ENCODE measurements at regions not wholly inside any gene's neighbourhood (a gene's known extent, or its start where the extent isn't known, plus 50 kb on each side); places are given as distances from the start of the nearest gene placed in this dataset.

- H3K27ac ChIP-seq (ENCODE audit: low read length), result no peak overlapping the region
- 0 out of 2 replicates have a peak, but pooled peaks cover 4% of the 10 kb centered on the region for H3K9me3 ChIP-seq (ENCODE audit: control insufficient read depth, insufficient read depth, low read depth, low read length)
- DNase-seq (ENCODE audit: low read depth, low spot score), result no peak
- ATAC-seq, result no peak
- no peaks in the 10 kb centered on the region for H3K4me1 ChIP-seq (ENCODE audit: control insufficient read depth, insufficient read depth, low read length)
- H3K27me3 ChIP-seq (ENCODE audit: control insufficient read depth, insufficient read depth, low read length), result no peaks in the 10 kb centered on the region
- no TSS peak for BruUV-seq (replicated peaks)
- no peak overlapping the region for H3K4me3 ChIP-seq (ENCODE audit: low read depth in 2 of 2, low read length in 2 of 2)
- intact Hi-C loops (cut with micrococcal nuclease; ENCODE audit: unreplicated experiment), result loop anchor here (5.0 to 10.0 kb wide), 3 partner anchors 527 to 870 kb away; no protein-coding TSS in a partner anchor
- in situ Hi-C loops (cut with HindIII; ENCODE audit: low pct_unique_long_range_greater_than_20kb, low sequenced_read_pairs), result no loop called here
- CTCF ChIA-PET, result no interaction called here
- TF ChIP-seq TCF7L2 (IDR thresholded peaks at IDR 0.05; ENCODE audit: low read depth, low read length) (no peak), POLR2AphosphoS5 (IDR thresholded peaks at IDR 0.05; ENCODE audit: low read depth, low read length) (no peak), SIN3A (IDR thresholded peaks at IDR 0.05; ENCODE audit: borderline replicate concordance, insufficient read depth, low read depth, low read length) (no peak)
- TF ChIP-seq, protein P1, sequence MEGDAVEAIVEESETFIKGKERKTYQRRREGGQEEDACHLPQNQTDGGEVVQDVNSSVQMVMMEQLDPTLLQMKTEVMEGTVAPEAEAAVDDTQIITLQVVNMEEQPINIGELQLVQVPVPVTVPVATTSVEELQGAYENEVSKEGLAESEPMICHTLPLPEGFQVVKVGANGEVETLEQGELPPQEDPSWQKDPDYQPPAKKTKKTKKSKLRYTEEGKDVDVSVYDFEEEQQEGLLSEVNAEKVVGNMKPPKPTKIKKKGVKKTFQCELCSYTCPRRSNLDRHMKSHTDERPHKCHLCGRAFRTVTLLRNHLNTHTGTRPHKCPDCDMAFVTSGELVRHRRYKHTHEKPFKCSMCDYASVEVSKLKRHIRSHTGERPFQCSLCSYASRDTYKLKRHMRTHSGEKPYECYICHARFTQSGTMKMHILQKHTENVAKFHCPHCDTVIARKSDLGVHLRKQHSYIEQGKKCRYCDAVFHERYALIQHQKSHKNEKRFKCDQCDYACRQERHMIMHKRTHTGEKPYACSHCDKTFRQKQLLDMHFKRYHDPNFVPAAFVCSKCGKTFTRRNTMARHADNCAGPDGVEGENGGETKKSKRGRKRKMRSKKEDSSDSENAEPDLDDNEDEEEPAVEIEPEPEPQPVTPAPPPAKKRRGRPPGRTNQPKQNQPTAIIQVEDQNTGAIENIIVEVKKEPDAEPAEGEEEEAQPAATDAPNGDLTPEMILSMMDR (IDR thresholded peaks at IDR 0.05), result no peak
- TF ChIP-seq, protein P2, sequence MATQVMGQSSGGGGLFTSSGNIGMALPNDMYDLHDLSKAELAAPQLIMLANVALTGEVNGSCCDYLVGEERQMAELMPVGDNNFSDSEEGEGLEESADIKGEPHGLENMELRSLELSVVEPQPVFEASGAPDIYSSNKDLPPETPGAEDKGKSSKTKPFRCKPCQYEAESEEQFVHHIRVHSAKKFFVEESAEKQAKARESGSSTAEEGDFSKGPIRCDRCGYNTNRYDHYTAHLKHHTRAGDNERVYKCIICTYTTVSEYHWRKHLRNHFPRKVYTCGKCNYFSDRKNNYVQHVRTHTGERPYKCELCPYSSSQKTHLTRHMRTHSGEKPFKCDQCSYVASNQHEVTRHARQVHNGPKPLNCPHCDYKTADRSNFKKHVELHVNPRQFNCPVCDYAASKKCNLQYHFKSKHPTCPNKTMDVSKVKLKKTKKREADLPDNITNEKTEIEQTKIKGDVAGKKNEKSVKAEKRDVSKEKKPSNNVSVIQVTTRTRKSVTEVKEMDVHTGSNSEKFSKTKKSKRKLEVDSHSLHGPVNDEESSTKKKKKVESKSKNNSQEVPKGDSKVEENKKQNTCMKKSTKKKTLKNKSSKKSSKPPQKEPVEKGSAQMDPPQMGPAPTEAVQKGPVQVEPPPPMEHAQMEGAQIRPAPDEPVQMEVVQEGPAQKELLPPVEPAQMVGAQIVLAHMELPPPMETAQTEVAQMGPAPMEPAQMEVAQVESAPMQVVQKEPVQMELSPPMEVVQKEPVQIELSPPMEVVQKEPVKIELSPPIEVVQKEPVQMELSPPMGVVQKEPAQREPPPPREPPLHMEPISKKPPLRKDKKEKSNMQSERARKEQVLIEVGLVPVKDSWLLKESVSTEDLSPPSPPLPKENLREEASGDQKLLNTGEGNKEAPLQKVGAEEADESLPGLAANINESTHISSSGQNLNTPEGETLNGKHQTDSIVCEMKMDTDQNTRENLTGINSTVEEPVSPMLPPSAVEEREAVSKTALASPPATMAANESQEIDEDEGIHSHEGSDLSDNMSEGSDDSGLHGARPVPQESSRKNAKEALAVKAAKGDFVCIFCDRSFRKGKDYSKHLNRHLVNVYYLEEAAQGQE (IDR thresholded peaks at IDR 0.05; ENCODE audit: insufficient read depth in 1 of 2, low read depth in 2 of 2, low read length in 1 of 2), result no peak
- POLR2A ChIA-PET, result no interaction called here
- no peaks in the 10 kb centered on the region for H3K36me3 ChIP-seq (ENCODE audit: control insufficient read depth, insufficient read depth, low read length)
These were observed 155.4 kb upstream of the LAMA2 start for GRCh38 chr6:128727500-128727899.

- H3K4me3 ChIP-seq (ENCODE audit: low read depth in 2 of 2, low read length in 2 of 2), result no peak overlapping the region
- peak; percentile 2 for DNase-seq (ENCODE audit: low read depth, low spot score)
- ChIA-PET CTCF (no interaction called here), POLR2A (no interaction called here)
- BruUV-seq (replicated peaks), result no TSS peak
- ATAC-seq, result no peak
- TF ChIP-seq, protein P1 (IDR thresholded peaks at IDR 0.05), result peak; percentile 72; the same call in 1 of the 2 replicates
- TF ChIP-seq SIN3A (IDR thresholded peaks at IDR 0.05; ENCODE audit: borderline replicate concordance, insufficient read depth, low read depth, low read length), result no peak
- no peak for TF ChIP-seq TCF7L2 (IDR thresholded peaks at IDR 0.05; ENCODE audit: low read depth, low read length)
- TF ChIP-seq POLR2AphosphoS5 (IDR thresholded peaks at IDR 0.05; ENCODE audit: low read depth, low read length), result no peak
- TF ChIP-seq, protein P2 (IDR thresholded peaks at IDR 0.05; ENCODE audit: insufficient read depth in 1 of 2, low read depth in 2 of 2, low read length in 1 of 2), result no peak
- H3K4me1 ChIP-seq (ENCODE audit: control insufficient read depth, insufficient read depth, low read length), result no peaks in the 10 kb centered on the region; the same call in 1 of the 2 replicates
- H3K36me3 ChIP-seq (ENCODE audit: control insufficient read depth, insufficient read depth, low read length), result no peaks in the 10 kb centered on the region
- in situ Hi-C loops (cut with HindIII; ENCODE audit: low pct_unique_long_range_greater_than_20kb, low sequenced_read_pairs) (no loop called here), intact Hi-C loops (cut with micrococcal nuclease; ENCODE audit: unreplicated experiment) (loop anchor here (5.0 to 10.0 kb wide), 3 partner anchors 529 to 868 kb away; no protein-coding TSS in a partner anchor)
- H3K9me3 ChIP-seq (ENCODE audit: control insufficient read depth, insufficient read depth, low read depth, low read length), result 0 out of 2 replicates have a peak, but pooled peaks cover 4% of the 10 kb centered on the region
- no peak overlapping the region for H3K27ac ChIP-seq (ENCODE audit: low read length)
- H3K27me3 ChIP-seq (ENCODE audit: control insufficient read depth, insufficient read depth, low read length), result no peaks in the 10 kb centered on the region
These were observed 157.4 kb upstream of the LAMA2 start for GRCh38 chr6:128725271-128726233.

All from Panc1 (cell line).